Body of pancreas (tissue), 4 donors: ENCODE measurements at regions not wholly inside any gene's neighbourhood (a gene's known extent, or its start where the extent isn't known, plus 50 kb on each side); places are given as distances from the start of the nearest gene placed in this dataset.

Experiments
- ATAC-seq: fragments of 150-250 bp; one replicate; pipeline ENCODE4 v1.9.1; 2016
- DNase-seq, 4 donors: peaks; one replicate each; pipeline ENCODE4 v3.0.0-alpha.2; 2019
- H3K27ac ChIP-seq, 4 donors: fragments of 200-600 bp; sonication (generic); 1 replicate in 3 of 4; 2 replicates in 1 of 4; pipeline versions ENCODE4 v1.5.1 to v1.6.1; 2016 to 2019; ENCODE audit warnings: mild to moderate bottlenecking in 1 of 4, mixed read lengths in 1 of 4, moderate library complexity in 1 of 4
- H3K27me3 ChIP-seq, 2 donors: fragments of 200-600 bp; sonication (generic); one replicate each; pipeline ENCODE4 v1.6.0; 2016; ENCODE audit warnings: mild to moderate bottlenecking in 1 of 2
- H3K36me3 ChIP-seq, 2 donors: fragments of 200-600 bp; sonication (generic); replicated peaks in 1 of 2; 2 replicates each; pipeline ENCODE4 v1.5.1; 2016; ENCODE audit warnings: low read depth in 2 of 2; ENCODE audit not compliant: insufficient read depth in 1 of 2
- H3K4me1 ChIP-seq: fragments of 200-600 bp; sonication (generic); one replicate; pipeline ENCODE4 v1.6.0; 2016
- H3K4me3 ChIP-seq, 2 donors: fragments of 200-600 bp; sonication (generic); 1 replicate in 1 of 2; 2 replicates in 1 of 2; pipeline ENCODE4 v1.5.1; 2016 to 2019
- H3K9me3 ChIP-seq, 3 donors: fragments of 200-600 bp; sonication (generic); 1 replicate in 2 of 3; 2 replicates in 1 of 3; pipeline ENCODE4 v1.5.1; 2016
- CTCF ChIP-seq, 7 experiments: fragments of 450-650 bp in 4 of 7; fragments of 200-600 bp in 3 of 7; sonication (generic) in 3 of 7; IDR thresholded peaks; one replicate each; pipeline ENCODE4 v1.5.1; 2016 to 2019; ENCODE audit warnings: antibody characterized with exemption in 7 of 7
- POLR2A ChIP-seq, 3 donors: fragments of 450-650 bp; IDR thresholded peaks; one replicate each; pipeline ENCODE4 v1.6.1; 2016; ENCODE audit warnings: antibody characterized with exemption in 3 of 3, mild to moderate bottlenecking in 2 of 3
- WGBS, 2 donors: methylation state at CpG; one replicate each; pipeline ENCODE4 v1.1.5; 2017; 5-methylcytosine and 5-hydroxymethylcytosine counted together
- intact Hi-C: fragments of 100-400 bp; cut with DNase I; formaldehyde crosslinking; loops from one replicate; pipeline ENCODE4 v1.15.1; 2023

- no peaks in the 10 kb centered on the region for H3K9me3 ChIP-seq
- ATAC-seq, result no peak
Measured at GRCh38 chr4:14883661-14884060, 118.6 kb upstream of the CPEB2 start.

GRCh38 chr4:14887842-14888433 lies 114.3 kb upstream of the CPEB2 start:
- Histone ChIP-seq H3K27me3 (no peaks in the 10 kb centered on the region), H3K4me3 (no peak overlapping the region), H3K27ac (no peak overlapping the region), H3K36me3 (no peaks in the 10 kb centered on the region), H3K4me1 (no peaks in the 10 kb centered on the region), H3K9me3 (no peaks in the 10 kb centered on the region)
- TF ChIP-seq CTCF (IDR thresholded peaks at IDR 0.05) (no peak), POLR2A (IDR thresholded peaks at IDR 0.05) (no peak)
- 82 to 86% methylated on average over 9 of the region's 9 CpGs for WGBS, 2 donors
- DNase-seq, result no peak
- ATAC-seq, result no peak
- intact Hi-C loops, result no loop called here

More at GRCh38 chr4:14883661-14884060, 118.6 kb upstream of the CPEB2 start:
- Histone ChIP-seq H3K36me3 (no peaks in the 10 kb centered on the region), H3K27ac (no peak overlapping the region), H3K27me3 (no peaks in the 10 kb centered on the region), H3K4me3 (no peak overlapping the region), H3K4me1 (no peaks in the 10 kb centered on the region)
- DNase-seq, result no peak
- intact Hi-C loops, result no loop called here
- WGBS, 2 donors, result 58 to 72% methylated on average over 1 of the region's 1 CpG
- no peak for TF ChIP-seq POLR2A (IDR thresholded peaks at IDR 0.05)
- no peak for TF ChIP-seq CTCF (IDR thresholded peaks at IDR 0.05)

- WGBS, 2 donors, result 72 to 76% methylated on average over 4 of the region's 4 CpGs
- intact Hi-C loops, result no loop called here
- no peak for TF ChIP-seq POLR2A (IDR thresholded peaks at IDR 0.05)
- TF ChIP-seq CTCF (IDR thresholded peaks at IDR 0.05), result no peak
- Histone ChIP-seq H3K9me3 (no peaks in the 10 kb centered on the region), H3K27ac (no peak overlapping the region), H3K27me3 (no peaks in the 10 kb centered on the region), H3K4me1 (no peaks in the 10 kb centered on the region), H3K4me3 (no peak overlapping the region), H3K36me3 (no peaks in the 10 kb centered on the region)
- ATAC-seq (peak; percentile 56), DNase-seq (no peak)
Measured at GRCh38 chr4:14888790-14889572, 113.3 kb upstream of the CPEB2 start.

GRCh38 chr4:14892563-14892962 lies 109.7 kb upstream of the CPEB2 start:
- no peak overlapping the region for H3K27ac ChIP-seq
- 80 to 86% methylated on average over 2 to 3 of the region's 3 CpGs for WGBS, 2 donors
- TF ChIP-seq CTCF (IDR thresholded peaks at IDR 0.05) (no peak), POLR2A (IDR thresholded peaks at IDR 0.05) (no peak)
- no peaks in the 10 kb centered on the region for H3K27me3 ChIP-seq
- DNase-seq (no peak), ATAC-seq (no peak)
- no peaks in the 10 kb centered on the region for H3K36me3 ChIP-seq
- no peaks in the 10 kb centered on the region for H3K4me1 ChIP-seq
- H3K4me3 ChIP-seq, result no peak overlapping the region
- no peaks in the 10 kb centered on the region for H3K9me3 ChIP-seq
- intact Hi-C loops, result no loop called here
